Brain microvascular endothelial cell (primary cell): ENCODE measurements at regions not wholly inside any gene's neighbourhood (a gene's known extent, or its start where the extent isn't known, plus 50 kb on each side); places are given as distances from the start of the nearest gene placed in this dataset.

Experiments
- DNase-seq: peaks from one replicate; pipeline ENCODE4 v3.0.0-alpha.2; 2020
- H3K27ac ChIP-seq: fragments of 250-450 bp; sonication (Bioruptor Pico); 2 replicates; pipeline ENCODE4 v1.5.1; 2020; ENCODE audit warnings: mild to moderate bottlenecking, moderate library complexity
- H3K27me3 ChIP-seq: fragments of 250-450 bp; sonication (Bioruptor Pico); replicated peaks from 2 replicates; pipeline ENCODE4 v1.5.1; 2020; ENCODE audit warnings: mild to moderate bottlenecking
- H3K36me3 ChIP-seq: fragments of 250-450 bp; sonication (Bioruptor Pico); replicated peaks from 2 replicates; pipeline ENCODE4 v1.5.1; 2020; ENCODE audit warnings: mild to moderate bottlenecking
- H3K4me3 ChIP-seq: 2 replicates; pipeline ENCODE4 v1.5.1; 2011; ENCODE audit warnings: low read depth, mild to moderate bottlenecking, control low read depth, low read length, moderate library complexity
- CTCF ChIP-seq: IDR thresholded peaks from 2 replicates; pipeline ENCODE4 v1.5.1; 2011; ENCODE audit warnings: low read depth, mild to moderate bottlenecking, moderate library complexity, low read length, control low read depth, inconsistent platforms; ENCODE audit errors: missing control alignments
- in situ Hi-C: cut with HindIII; loops from 2 replicates; pipeline ENCODE4 v1.10.0; 2017; ENCODE audit warnings: low sequenced_read_pairs, low pct_ligation_motif_present

- in situ Hi-C loops = no loop called here
- no peak overlapping the region for H3K27ac ChIP-seq
- no peak overlapping the region for H3K4me3 ChIP-seq
- H3K36me3 ChIP-seq = no peaks in the 10 kb centered on the region
- H3K27me3 ChIP-seq = no peaks in the 10 kb centered on the region
- DNase-seq = no peak
- no peak for TF ChIP-seq CTCF
These were observed 61.7 kb upstream of the XYLT1 start for GRCh38 chr16:17532338-17532995.

GRCh38 chr16:17529982-17530760, 59.4 kb upstream of the XYLT1 start:
- Histone ChIP-seq H3K27me3 (no peaks in the 10 kb centered on the region), H3K36me3 (no peaks in the 10 kb centered on the region), H3K4me3 (no peak overlapping the region), H3K27ac (no peak overlapping the region)
- no peak for DNase-seq
- no peak for TF ChIP-seq CTCF
- in situ Hi-C loops = no loop called here

- no peak for TF ChIP-seq CTCF
- no peak overlapping the region for H3K27ac ChIP-seq
- in situ Hi-C loops = no loop called here
These were observed 56.5 kb upstream of the XYLT1 start for GRCh38 chr16:17526956-17527937.

GRCh38 chr16:17524656-17525055, 53.9 kb upstream of the XYLT1 start:
- in situ Hi-C loops = no loop called here
- Histone ChIP-seq H3K27ac (no peak overlapping the region), H3K4me3 (no peak overlapping the region), H3K36me3 (no peaks in the 10 kb centered on the region), H3K27me3 (no peaks in the 10 kb centered on the region)
- DNase-seq = no peak
- TF ChIP-seq CTCF = no peak

More at GRCh38 chr16:17526956-17527937, 56.5 kb upstream of the XYLT1 start:
- no peak for DNase-seq
- no peaks in the 10 kb centered on the region for H3K27me3 ChIP-seq
- H3K4me3 ChIP-seq = no peak overlapping the region
- H3K36me3 ChIP-seq = no peaks in the 10 kb centered on the region

GRCh38 chr16:17520561-17520960, 49.8 kb upstream of the XYLT1 start:
- in situ Hi-C loops = no loop called here
- Histone ChIP-seq H3K27ac (no peak overlapping the region), H3K4me3 (no peak overlapping the region), H3K36me3 (no peaks in the 10 kb centered on the region), H3K27me3 (no peaks in the 10 kb centered on the region)
- no peak for TF ChIP-seq CTCF
- DNase-seq = no peak
